Lower leg skin (tissue), 3 donors: ENCODE measurements at regions not wholly inside any gene's neighbourhood (a gene's known extent, or its start where the extent isn't known, plus 50 kb on each side); places are given as distances from the start of the nearest gene placed in this dataset.

Experiments used
- POLR2A ChIP-seq, 2 donors: fragments of 450-650 bp; IDR thresholded peaks; one replicate each; pipeline ENCODE4 v1.6.1; 2016 to 2017; ENCODE audit warnings: antibody characterized with exemption in 2 of 2, mild to moderate bottlenecking in 1 of 2, moderate library complexity in 1 of 2
- TF ChIP-seq, protein P1 (sequence below), 3 donors: fragments of 450-650 bp; IDR thresholded peaks; one replicate each; pipeline ENCODE4 v1.5.1; 2016; ENCODE audit warnings: antibody characterized with exemption in 3 of 3, mild to moderate bottlenecking in 3 of 3, moderate library complexity in 2 of 3

DNA sequence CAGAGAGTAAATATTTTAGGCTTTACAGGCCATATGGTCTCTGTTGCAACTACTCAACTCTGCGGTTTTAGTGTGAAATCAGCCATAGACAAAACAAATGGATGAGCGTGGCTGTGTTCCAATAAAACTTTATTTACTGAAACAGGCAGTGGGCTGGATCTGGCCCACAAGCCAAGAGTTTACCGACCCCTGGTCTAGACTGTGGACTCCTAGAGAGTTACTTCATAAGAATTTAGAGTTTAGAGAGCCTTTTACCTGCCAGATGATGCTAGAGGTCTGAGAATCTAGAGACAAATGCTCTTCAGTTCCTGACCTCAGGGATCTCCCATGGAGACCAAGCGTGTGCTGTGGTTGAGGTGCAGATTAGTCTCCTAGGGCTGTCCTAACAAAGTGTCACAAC, 174.8 kb downstream of the PTEN start:
- TF ChIP-seq, protein P1, sequence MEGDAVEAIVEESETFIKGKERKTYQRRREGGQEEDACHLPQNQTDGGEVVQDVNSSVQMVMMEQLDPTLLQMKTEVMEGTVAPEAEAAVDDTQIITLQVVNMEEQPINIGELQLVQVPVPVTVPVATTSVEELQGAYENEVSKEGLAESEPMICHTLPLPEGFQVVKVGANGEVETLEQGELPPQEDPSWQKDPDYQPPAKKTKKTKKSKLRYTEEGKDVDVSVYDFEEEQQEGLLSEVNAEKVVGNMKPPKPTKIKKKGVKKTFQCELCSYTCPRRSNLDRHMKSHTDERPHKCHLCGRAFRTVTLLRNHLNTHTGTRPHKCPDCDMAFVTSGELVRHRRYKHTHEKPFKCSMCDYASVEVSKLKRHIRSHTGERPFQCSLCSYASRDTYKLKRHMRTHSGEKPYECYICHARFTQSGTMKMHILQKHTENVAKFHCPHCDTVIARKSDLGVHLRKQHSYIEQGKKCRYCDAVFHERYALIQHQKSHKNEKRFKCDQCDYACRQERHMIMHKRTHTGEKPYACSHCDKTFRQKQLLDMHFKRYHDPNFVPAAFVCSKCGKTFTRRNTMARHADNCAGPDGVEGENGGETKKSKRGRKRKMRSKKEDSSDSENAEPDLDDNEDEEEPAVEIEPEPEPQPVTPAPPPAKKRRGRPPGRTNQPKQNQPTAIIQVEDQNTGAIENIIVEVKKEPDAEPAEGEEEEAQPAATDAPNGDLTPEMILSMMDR (IDR thresholded peaks at IDR 0.05): no peak
- TF ChIP-seq POLR2A (IDR thresholded peaks at IDR 0.05): no peak
